Fibroblast of the conjunctiva (primary cell): ENCODE measurements at regions not wholly inside any gene's neighbourhood (a gene's known extent, or its start where the extent isn't known, plus 50 kb on each side); places are given as distances from the start of the nearest gene placed in this dataset.

ENCODE experiments used
- DNase-seq: peaks from one replicate; pipeline ENCODE4 v3.0.0-alpha.2; 2010; ENCODE audit warnings: low read depth

DNA sequence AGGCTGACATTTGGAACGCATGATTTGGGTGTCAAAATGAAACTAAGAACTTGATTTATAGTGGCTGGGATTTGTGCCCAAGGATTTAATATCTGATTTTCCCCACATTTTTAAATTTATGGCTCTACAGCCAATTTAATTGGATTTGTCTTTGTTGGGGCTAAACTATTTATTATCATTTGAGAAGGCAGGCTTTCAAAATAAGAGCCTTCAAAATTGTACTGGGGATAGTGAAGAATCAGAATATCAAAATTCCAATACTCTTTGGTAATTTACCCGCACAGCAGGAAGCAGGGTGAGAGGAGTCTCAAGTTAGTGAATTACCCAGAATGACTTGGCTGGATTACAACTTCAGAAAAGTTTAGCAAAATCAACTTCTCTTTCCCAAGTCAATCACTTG, 278.1 kb downstream of the LRATD1 start:
- DNase-seq, result no peak

DNA sequence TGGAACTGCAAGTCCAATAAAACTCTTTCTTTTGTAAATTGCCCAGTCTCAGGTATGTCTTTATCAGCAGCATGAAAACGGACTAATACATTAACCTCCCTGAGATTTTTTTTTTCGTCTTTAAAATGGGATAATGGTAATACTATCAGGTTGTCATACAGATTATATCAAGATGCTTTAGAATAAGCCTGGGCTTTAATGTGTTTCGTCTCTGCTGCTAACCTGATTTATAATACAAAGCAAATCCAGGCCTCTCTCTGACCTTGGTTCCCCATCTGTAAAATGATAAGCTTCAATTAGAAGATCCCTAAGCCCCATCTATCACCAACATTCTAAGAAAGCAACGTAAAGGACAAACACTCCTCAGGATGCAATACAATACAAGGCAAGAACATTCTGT, 283.5 kb downstream of the LRATD1 start:
- no peak for DNase-seq

DNA sequence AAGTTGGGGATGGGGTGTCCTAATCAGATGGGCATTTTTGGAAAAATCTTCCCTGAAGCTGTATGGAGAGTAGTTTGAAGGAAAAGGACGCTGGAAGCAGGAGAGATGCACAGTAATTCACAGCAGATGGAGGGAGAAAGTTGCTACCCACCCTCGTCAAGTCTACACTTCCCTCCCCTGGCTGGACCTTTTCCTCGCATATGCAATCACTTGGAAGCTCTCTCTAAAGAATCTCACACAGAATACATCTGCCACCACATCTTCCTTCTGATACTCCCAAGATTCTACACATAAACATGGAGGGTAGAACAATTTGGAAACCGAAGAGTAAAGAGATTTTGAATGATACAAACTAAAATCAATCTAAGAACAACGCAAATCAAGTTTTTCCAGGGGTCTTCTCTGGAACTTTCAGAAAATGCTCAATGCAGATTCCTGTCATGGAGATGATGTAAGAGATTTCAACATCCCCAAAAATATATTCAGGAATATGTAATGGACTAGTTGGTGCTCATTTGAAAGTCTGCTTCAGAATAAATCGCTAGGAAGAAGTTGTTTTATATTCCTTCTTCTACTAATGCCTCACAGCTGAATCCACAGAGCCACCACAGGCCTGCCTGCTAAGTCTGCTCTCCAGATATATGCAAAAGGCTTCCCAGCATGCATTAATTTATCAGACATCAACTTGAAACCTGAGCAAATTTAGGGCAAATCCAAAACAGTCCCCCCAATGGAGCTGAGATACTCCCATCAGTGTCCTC, 291.5 kb downstream of the LRATD1 start:
- DNase-seq, result no peak

DNA sequence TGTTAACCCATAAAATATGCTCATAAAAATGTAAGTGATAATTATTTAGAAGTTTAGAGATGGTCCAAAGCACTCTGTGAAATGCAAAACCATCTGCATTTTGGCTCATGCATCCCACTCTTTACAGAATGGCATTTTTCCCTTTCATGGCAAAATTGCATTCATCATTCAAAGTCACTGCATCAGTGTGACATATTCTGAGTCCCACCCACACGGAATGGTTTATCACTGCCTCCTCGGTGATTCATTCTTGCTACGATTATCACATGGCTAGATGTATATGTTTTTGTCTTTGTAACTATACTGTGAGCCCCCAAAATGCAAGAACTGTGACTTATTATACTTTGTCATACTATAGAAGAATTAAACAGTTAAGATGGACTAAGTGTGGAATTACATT, 293.0 kb downstream of the LRATD1 start:
- no peak for DNase-seq

DNA sequence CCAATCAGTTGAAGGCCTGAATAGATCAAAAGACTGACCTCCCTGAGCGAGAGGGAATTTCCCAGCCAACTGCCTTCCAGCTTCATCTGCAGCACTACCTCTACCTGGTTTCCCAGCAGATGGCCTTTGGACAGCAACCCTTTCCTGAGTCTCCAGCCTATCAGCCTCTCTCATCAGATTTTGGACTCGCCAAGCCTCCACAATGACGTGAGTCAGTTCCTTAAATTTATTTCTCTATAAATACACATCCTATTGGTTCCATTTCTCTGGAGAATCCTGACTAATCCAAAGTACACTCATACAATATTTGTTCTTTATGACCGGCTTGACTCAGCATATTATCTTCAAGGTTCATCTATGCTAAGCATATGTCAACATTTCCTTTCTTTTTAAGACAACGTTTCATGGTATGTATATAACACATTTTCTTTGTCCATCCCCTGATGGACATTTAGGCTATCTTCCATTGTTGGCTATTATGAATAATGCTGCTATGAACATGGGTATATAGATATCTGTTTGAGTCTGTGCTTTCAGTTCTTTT, 294.6 kb downstream of the LRATD1 start:
- no peak for DNase-seq

DNA sequence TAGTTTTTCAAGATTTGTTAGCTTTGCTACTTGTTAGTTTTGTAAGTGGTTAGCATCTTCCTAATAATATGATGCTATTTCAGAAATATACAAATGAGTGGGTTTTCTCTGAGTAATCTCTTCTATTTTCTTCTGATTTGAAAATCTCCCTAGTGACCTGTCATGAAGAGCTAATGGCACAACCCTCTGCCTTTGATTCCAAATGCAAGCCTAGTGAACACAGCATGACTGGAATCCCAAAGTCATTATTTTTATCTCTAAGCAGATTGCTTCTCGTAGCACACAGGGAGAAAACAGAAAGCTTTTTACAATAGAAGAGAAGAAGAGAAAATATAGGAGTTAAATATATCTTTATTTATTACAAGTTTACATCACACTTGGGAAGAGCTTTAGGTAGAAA, 295.5 kb downstream of the LRATD1 start:
- DNase-seq, result no peak

DNA sequence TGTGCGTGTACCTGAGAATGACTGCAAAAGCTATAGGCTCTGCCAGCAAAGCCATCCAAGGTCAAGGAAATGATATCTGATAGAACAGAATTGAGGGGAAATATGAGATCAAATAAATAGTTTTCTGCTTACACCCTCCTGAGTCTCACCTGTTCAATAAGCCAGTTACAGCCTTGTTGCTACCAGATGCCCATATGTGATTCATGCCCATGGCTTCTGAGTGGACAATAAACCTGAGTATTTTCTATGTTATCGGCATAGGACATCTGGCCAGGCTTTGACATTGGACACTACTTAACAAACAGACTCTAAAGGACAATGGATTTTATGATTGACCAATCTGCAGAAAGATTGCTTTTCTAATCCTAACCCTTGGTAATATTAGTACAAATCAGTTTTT, 297.9 kb downstream of the LRATD1 start:
- DNase-seq, result no peak

DNA sequence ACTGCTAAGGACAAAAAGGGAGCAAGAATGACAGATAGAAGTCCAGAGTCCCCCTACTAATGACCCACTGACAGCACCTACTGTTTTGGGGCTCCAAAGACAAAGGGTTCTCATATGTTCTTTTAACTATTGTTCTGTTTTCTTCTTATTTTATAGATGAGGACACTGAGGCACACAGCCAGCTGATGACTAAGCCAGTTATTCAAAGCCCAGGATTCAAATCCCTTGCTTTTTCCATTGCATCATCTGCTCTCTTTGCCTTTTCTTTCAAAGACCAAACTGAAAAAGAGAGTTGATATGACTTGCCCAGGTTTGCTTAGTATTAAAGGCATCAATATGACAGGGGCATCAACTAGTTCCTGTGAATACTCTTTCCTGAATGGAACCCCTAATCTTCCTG, 299.8 kb downstream of the LRATD1 start:
- no peak for DNase-seq

DNA sequence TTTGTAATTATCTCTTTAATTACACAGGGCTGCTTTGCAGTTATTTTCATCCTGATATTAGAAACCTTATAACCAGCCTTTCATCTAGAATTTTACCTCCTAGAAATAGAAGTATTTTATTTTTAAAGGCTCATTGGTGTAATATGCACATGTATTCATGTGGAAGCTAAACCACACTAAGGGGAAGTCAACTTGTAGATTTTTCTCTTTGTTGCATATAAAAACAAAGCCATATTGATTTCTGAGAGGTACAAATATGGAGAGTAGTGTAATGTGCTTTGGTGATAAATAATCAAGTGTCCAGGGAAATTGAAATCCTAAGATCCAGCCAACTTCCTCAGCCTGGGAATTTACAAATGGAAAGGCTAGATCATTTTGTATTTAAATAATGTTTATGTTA, 301.2 kb downstream of the LRATD1 start:
- DNase-seq, result no peak

DNA sequence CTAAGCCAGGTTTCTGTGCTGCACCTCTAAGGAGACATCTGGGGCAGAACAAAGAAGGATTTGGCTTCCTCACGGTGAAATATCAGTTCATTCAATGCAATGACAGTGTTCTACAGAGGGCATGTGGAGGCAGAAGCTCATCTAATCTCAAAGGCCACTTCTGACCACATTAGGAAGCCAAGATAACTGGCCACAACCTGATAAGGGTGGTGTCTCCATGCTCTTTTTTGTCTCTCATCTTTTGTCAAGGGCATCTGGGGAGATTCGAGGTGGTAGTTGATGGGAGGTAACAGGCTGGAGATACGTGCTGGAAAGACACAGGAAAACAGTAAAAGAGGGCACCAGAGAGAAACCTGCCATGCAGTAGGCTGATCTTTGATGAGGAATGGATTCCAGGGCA, 303.9 kb downstream of the LRATD1 start:
- no peak for DNase-seq

DNA sequence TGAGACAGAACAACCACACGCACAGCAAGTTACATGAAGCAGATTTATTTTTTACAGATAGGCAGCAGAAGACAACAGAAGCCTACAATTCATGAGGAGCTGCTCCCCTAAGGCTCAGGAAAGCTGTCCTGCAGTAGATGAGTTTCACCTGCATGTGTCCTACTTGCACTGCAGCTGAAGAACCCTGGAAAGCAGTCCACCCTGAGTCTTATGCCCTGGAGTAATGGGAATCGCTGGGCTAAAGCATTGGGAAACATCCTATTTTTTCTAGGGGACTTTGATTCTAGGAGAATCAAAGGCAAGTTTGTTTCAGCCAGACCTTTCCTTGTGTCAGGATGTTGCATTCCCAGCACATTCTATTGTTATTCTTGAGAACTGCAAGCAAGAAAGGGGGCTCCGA, 304.8 kb downstream of the LRATD1 start:
- DNase-seq, result no peak

DNA sequence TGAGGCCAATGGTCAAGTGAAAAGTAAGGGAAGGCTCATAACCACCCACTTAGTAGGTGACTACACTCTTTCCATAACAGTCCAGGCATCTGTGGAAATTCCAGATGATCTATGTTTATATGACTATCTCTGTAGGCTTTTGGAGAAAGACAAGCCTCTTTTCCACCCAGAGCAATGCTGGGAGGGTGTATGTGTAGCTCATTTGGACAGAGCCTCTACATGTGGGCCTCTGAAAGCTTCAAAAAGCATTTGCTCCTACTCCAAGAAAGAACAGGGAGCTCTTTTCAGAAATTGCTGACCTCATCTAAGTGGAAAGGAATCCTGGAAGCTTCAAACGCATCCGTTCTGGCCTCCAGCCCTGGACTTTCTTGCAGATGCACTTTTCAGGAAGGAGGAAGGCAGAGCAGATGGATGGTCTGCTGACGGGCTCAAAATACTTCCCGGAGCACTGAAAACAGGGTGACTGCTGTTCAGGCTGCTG, 308.7 kb downstream of the LRATD1 start:
- DNase-seq, result no peak

DNA sequence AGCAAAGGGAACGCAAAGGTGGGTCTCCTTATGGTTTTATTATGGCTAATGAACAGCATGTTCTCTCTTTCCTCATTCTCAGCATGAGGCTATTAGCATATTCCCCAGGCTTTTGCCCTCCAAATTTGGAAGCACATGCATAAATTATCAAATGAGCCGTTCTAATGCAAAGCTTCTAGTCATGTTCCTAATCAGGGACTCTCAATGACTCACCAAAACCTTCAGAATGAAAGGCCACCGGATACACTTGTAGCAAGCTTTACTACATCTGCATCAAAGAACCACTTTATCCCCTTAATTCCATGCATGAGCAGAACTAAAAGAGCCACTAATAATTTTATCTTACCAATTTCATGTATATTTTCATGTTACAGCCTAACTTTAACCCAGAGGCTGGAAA, 310.5 kb downstream of the LRATD1 start:
- no peak for DNase-seq

DNA sequence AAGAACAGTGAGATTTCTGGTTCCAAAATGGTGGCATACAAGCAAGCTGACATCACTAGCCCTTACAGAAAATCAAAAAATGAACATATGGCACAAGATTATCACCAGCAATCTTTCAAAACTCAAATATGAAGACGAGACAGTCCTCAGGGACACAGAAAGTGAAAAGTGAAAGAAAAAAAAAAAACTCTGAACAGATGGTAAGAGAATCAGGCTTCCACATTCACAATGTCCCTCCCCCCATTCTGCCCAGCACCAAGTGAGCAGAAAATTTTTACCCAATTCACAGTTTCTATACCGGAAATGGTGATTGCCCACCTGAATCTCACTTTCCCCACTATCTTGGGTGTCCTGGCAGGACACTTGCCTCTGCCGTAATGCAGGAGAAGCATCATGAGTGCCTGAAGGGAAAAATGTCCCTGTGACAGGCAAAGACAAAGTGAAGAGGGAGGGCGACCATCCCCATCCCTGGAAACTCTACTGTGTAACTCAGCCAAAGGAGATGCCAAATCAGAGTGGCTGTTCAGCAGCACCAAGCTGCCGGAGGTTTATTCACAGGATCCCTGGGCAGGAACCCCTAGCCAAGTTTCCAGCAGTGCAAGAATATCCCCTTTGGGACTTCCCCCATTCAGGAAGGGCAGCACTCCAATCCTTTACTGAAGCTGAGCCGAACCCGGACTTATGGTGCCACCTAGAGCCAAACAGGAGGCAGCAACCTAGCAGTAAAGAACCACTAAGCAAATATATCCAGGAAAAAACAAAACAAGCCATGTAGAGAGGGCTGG, 312.2 kb downstream of the LRATD1 start:
- DNase-seq, result peak; percentile 14

DNA sequence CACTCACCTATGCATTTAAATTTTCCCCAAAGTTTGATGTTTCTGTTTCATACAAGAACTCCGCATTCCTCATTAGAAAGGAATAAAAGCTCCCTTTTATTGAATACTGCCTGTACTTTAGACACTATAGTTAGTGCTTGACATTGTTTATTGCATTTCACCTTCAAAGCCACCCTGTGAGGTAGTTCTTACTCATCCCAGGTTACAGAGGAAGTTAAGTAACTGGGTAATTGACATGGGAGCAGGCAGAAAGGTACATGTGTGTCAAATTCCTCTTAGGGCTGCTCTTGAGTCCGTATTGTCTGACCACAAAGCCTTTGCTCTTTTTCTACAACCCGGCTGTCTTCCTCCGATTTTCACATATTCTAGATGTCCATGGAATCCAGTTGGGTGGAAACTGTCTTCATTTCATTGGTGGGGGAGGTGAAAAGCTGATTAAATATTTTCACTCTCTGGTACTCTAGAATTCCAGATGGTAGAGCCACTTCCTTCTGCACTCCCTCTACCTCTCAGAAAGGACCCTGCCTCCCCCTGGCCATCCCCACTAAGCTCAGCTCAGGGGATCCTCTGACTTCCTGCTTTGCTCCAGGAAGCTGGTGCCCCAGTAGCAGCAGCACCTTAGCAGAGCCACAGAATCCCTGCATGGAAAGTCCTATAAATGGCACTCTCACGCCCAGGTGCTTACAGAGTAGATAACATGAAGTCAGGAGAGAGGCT, 319.2 kb downstream of the LRATD1 start:
- no peak for DNase-seq

DNA sequence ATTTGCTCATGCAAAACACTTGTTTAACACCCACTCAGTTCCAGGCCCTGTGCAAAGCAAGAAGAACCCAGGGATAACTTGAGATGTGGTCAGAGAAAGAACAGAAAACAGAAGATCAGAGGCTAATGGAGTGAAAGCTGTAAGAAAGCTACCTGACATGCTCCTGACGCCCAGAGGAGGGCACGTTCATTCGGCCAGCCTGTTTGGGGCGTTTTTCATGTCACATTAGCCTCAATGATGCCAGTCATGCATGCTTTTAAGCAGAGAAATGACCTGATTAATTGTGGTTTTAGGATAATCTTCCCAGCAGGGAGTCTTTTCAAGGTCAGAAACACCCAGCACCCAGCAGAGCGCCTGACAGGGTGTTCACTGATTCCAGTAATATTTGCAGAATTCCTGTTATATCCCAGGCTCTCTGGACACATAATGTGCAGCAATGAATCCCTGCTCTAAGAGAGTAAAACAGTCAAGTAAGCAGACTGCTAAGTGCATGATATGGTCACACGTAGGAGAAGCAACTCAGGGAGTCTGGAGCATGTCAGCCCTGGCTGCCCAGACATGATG, 320.0 kb downstream of the LRATD1 start:
- DNase-seq, result no peak

DNA sequence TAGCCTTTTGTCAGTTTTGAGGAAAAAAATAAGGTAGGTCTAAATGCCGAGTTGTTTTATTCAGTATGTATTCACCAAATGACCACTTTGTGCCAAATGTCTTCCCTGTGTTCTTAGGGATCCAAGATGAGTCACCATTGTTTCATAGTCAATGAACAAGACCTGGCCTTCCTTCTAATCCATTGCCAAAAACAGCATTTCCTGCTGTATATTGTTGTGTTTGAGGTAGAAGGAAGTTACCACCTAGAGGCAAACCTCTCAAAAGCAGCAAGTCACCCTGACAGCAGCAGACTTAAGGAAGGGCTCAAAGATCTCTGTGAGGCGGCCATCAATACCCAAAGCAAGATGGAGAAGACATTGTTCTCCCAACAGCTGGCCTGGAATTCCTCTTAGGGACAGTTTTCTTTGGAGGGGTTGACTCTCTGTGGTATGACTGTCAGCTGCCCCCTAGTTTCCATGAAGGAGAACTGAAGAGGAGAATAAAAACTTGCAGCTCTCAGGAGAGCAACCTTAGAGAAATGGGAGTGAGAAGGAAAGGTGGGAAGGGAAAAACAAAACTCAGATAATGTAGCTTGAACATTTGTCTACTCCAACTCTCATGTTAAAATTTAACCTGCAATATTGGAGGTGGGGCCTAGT, 328.3 kb downstream of the LRATD1 start:
- DNase-seq, result no peak

DNA sequence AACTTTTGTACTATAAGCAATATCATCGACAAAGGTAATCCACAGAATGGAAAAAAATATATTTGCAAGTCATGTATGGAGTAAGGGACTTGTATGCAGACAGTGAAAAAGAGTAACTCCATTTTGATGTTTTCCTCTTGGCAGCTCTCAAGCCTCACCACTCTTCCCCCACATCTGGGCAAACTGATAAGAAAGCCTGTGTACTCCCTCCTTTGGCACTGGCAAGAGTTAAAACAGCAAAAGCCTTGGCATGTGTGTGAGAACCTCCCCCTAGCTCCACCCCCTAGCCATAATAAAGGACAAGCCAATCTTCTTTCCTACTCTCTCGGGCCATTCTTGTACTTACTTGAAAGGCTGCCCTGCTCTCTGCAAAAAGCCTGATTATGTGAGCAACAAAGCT, 335.2 kb downstream of the LRATD1 start:
- DNase-seq, result no peak

DNA sequence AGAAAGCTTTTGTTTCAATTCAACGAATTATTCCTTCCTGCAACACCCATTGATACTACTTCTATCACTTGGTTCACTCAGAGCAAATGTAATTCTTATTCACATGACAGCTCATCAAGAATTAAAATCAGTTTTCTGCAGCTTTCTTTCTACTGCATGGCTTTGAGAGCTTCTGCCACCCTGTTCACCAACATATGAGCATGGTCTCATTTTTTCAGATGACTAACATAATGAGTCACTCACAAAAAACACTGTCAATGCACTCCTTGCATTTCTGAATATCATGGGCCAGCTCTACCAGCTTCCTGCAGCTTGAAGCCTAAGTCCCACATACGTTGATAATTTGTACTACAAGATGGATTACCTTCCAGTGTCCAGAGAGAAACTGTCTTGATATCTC, 342.9 kb downstream of the LRATD1 start:
- DNase-seq, result no peak

DNA sequence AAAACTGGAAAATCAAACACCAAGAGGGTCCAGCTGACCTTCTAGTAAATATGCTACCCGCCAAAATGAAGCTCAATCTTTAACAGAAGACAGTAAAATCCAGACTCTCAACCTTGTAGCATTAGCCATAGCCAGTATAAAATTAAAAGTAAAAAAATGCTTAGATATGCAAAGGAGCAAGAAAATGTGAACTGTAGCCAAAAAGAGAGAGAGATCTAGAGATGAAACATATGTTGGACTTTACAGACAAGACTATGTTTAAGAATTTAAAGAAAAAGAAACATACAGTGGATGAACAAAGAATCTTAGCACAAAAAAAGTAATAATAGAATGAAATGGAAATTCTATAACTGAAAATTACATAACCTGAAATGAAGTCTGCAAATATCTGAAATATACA, 344.5 kb downstream of the LRATD1 start:
- DNase-seq, result no peak

DNA sequence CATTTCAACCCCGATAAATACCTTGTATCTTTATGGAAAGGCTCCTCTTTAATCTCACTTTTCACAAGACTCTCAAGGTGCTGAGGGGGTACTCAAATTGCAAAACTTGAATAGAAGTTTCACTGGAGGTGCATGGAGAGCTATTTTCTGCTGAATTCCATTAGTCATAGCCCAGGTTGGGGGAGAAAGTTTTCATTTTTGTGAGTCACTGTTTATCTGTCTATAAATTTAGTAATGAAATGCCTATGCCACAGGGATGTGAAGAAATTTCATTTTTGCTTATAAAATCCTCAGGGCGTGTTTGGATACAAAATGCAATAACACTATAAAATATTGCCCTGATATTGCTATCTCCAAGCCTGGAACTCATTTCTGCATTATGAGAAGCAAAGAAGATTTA, 346.3 kb downstream of the LRATD1 start:
- DNase-seq, result no peak

DNA sequence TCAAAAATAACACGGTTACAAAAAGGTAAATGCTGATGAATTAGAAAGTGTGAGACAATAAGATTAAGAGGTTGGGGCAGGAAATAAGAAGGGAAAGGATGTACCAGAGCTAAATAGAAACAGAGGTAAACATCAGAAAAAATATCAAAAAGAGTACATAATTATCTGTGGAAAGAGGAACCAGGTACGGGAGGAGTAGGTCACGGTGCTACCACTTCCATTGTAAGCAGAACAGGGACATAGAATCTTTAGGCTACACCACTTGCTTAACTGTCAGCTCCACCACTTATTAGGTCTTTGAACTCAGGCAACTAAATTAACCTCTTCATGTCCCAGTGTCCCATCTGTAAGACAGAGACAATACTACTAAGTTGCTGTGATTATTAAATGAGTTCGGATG, 350.3 kb downstream of the LRATD1 start:
- no peak for DNase-seq
